Activated CD4-positive, alpha-beta memory T cell treated with anti-CD3 and anti-CD28 coated beads, Interleukin-2, amount 10 ng/mL, durations not matched to agents 7 days and 5 days (primary cell): ENCODE measurements at regions not wholly inside any gene's neighbourhood (a gene's known extent, or its start where the extent isn't known, plus 50 kb on each side); places are given as distances from the start of the nearest gene placed in this dataset.

Experiments used
- CTCF ChIA-PET: fragments of 350-600 bp; sonication (Branson Sonifier 250); formaldehyde crosslinking; loops from one replicate; lab custom pipeline; 2021; ENCODE audit warnings: antibody characterized with exemption, inconsistent platforms; lab: Charles Lee
- POLR2A ChIA-PET: fragments of 350-600 bp; sonication (Branson Sonifier 250); formaldehyde crosslinking; loops from one replicate; lab custom pipeline; 2021; ENCODE audit warnings: antibody characterized with exemption; lab: Charles Lee
- DNase-seq: peaks from one replicate; pipeline ENCODE4 v3.0.0-alpha.2; 2020
- H3K27ac Mint-ChIP-seq: one replicate; pipeline ENCODE4 v1.8.0; 2021; ENCODE audit warnings: mild to moderate bottlenecking, mixed read lengths
- H3K27me3 Mint-ChIP-seq: one replicate; pipeline ENCODE4 v1.8.0; 2021; ENCODE audit warnings: mixed read lengths
- H3K36me3 Mint-ChIP-seq: one replicate; pipeline ENCODE4 v1.8.0; 2021; ENCODE audit warnings: low read depth, mixed read lengths
- H3K4me1 Mint-ChIP-seq: one replicate; pipeline ENCODE4 v1.8.0; 2021; ENCODE audit warnings: mixed read lengths
- H3K4me3 Mint-ChIP-seq: one replicate; pipeline ENCODE4 v1.8.0; 2021; ENCODE audit warnings: mild to moderate bottlenecking, mixed read lengths
- H3K9me3 Mint-ChIP-seq: one replicate; pipeline ENCODE4 v1.8.0; 2021; ENCODE audit warnings: mixed read lengths

DNA sequence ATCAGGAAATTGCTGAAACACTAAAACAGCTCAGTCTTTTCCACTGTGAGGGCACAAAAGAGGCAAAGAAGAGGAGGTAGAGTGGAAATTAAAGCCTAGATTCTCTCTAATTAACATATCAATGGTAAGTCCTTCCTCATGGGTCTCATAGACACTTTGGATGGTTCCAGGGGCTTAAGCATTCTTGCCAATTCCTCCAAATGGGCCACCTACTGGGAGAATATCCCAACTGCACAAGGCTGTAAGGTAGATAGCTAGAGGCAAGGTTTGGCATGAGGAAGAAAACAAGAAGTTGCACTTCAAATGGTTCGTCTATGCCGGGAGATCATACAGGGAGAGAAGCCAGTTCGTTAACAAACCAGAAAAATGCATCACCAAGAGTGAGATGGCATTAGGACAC, 107.6 kb upstream of the KHDRBS2 start:
- no peak for DNase-seq
- Mint-ChIP-seq H3K4me3 (no peak overlapping the region), H3K27ac (no peak overlapping the region), H3K4me1 (no peaks in the 10 kb centered on the region), H3K9me3 (peaks cover 16% of the 10 kb centered on the region), H3K27me3 (no peaks in the 10 kb centered on the region), H3K36me3 (no peaks in the 10 kb centered on the region)
- ChIA-PET CTCF (no interaction called here), POLR2A (no interaction called here)

DNA sequence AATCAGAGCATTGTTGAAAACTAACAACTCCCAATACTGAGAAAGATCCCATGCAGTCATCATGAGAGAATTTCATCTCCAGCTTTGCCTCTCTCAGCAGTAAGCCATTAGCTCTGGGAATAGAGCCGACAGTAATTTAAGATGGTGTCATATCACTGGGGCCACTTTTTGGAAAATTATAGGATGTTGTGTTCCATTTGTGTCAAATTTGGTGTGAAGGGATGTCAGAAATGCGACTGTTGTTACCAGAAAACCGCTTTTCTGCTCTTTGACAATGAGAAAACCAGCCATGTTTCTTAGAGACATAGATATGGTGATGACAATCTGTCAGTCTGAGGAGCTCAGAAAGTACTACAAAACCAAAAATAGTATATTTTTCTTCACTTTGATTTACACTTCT, 106.3 kb upstream of the KHDRBS2 start:
- Mint-ChIP-seq H3K36me3 (no peaks in the 10 kb centered on the region), H3K9me3 (peaks cover 17% of the 10 kb centered on the region), H3K27me3 (no peaks in the 10 kb centered on the region), H3K27ac (no peak overlapping the region), H3K4me3 (no peak overlapping the region), H3K4me1 (no peaks in the 10 kb centered on the region)
- no peak for DNase-seq
- ChIA-PET CTCF (no interaction called here), POLR2A (no interaction called here)

DNA sequence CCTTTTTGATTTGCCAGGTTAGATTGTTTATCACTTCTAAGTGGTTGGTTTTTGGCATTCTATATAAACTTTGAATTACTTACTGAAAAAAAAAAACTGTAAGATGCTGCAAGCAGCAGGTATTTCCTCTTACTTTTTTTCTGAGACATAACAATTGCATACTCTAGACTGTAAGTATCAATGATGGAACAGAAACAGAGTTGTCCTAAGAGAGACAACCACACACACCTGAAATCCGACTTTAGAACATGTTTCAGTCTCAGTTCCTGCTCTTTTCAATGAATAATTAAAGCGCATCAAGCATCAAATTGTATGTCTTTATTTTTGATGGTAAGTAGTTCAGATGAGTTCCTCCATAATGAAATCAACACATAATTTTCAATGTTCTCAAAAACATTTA, 105.3 kb upstream of the KHDRBS2 start:
- Mint-ChIP-seq H3K27ac (no peak overlapping the region), H3K9me3 (peaks cover 15% of the 10 kb centered on the region), H3K36me3 (no peaks in the 10 kb centered on the region), H3K4me3 (no peak overlapping the region), H3K4me1 (no peaks in the 10 kb centered on the region), H3K27me3 (no peaks in the 10 kb centered on the region)
- ChIA-PET POLR2A (no interaction called here), CTCF (no interaction called here)
- DNase-seq, result no peak

DNA sequence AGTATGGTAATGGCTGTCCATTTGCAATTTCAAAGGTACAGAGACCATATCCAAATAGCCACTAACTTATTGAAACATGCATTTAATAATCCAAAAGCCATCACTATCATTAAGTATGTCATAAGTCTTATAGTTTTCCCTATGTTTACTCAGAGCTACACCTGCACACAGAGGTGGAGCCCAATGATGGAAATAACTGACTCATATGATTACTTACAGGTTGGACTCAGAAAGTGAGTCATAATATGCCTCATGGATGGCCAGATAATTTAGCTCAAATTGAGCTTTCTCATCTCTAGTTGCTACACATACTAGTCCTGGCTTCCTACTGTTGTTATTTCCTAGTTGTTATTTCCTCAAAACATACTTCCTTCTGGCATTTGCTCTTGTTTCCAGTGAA, 104.4 kb upstream of the KHDRBS2 start:
- no peaks in the 10 kb centered on the region for H3K4me1 Mint-ChIP-seq
- no peaks in the 10 kb centered on the region for H3K27me3 Mint-ChIP-seq
- no peak for DNase-seq
- peaks cover 15% of the 10 kb centered on the region for H3K9me3 Mint-ChIP-seq
- H3K36me3 Mint-ChIP-seq, result no peaks in the 10 kb centered on the region
- no peak overlapping the region for H3K27ac Mint-ChIP-seq
- CTCF ChIA-PET, result no interaction called here
- no peak overlapping the region for H3K4me3 Mint-ChIP-seq
- POLR2A ChIA-PET, result no interaction called here

DNA sequence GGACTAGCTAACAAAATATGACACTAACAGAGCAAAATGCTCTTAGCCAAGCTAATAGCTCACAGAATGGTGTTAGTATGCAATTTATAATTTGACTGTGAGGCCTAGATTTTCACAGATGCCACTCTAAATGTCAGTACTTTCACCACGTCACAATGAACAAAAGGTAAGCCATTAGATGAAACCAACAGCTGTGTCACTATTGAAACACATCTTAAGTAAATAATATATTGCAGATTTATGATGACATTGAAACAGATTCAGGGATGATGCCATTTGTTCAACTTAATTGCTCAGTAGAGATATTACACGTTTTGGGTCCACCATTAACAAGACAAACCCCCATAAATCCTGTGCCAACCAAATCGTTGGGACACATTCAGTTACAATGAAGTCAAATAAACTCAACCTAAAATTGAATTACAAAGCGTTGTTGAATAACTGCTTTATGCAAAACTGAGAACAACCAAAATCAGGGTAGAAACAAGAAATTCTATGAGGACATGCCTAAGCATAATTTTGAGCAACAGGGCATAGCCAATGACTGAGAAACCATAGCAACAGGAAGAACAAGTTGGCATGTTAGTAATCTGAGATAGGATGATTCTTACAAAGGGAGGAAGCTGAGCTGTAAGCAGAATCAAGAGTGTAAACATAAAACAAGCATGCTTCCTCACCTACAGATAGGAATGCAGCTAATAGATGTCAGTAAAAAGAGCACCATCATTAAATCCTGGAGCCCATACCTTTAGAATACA, 85.6 kb upstream of the KHDRBS2 start:
- Mint-ChIP-seq H3K36me3 (no peaks in the 10 kb centered on the region), H3K9me3 (peaks cover 3% of the 10 kb centered on the region), H3K27me3 (no peaks in the 10 kb centered on the region), H3K4me1 (no peaks in the 10 kb centered on the region), H3K27ac (no peak overlapping the region), H3K4me3 (no peak overlapping the region)
- DNase-seq, result no peak
- CTCF ChIA-PET, result no interaction called here
- POLR2A ChIA-PET, result no interaction called here

DNA sequence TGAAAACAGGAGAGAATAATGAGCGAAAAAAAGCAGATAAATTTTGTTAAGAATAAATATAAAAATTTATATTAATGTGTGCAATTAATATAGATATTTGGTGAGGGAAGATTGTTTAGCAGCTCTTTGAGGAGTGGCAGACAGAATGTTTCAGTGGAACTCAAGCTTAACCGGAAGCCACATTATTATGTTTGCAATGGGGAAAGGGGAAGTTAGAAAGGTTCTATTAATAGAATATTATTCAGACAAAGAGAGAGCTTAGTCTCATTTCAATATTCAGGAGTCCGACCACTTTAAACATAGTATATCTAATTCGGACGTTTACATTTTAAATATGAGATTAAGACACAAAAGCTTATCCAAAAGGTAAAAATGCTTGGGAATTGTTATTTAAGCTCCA, 81.6 kb upstream of the KHDRBS2 start:
- ChIA-PET POLR2A (no interaction called here), CTCF (no interaction called here)
- Mint-ChIP-seq H3K9me3 (peaks cover 6% of the 10 kb centered on the region), H3K27ac (no peak overlapping the region), H3K36me3 (no peaks in the 10 kb centered on the region), H3K4me1 (no peaks in the 10 kb centered on the region), H3K27me3 (no peaks in the 10 kb centered on the region), H3K4me3 (no peak overlapping the region)
- DNase-seq, result no peak

DNA sequence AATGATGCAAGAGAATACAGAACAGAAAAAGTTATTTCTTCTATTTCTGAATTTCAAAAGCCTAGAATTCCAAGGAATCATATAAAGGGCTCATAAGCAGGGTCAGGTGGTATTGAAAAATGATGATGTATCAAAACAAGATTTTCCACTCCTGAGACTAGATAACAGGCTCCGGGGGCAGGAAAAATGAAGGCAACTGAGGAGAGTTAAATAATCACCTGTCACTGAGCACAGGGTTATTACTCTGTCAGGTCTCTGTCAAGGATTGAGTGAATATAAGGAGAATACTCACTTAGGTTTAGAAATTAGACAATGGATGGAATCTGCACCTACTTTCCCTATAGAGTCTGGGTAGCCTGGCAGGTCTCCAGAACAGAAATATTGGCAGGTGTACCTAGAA, 76.1 kb upstream of the KHDRBS2 start:
- ChIA-PET CTCF (no interaction called here), POLR2A (no interaction called here)
- Mint-ChIP-seq H3K27ac (no peak overlapping the region), H3K4me3 (no peak overlapping the region), H3K36me3 (no peaks in the 10 kb centered on the region), H3K9me3 (peaks cover 11% of the 10 kb centered on the region), H3K4me1 (no peaks in the 10 kb centered on the region), H3K27me3 (no peaks in the 10 kb centered on the region)
- DNase-seq, result no peak

DNA sequence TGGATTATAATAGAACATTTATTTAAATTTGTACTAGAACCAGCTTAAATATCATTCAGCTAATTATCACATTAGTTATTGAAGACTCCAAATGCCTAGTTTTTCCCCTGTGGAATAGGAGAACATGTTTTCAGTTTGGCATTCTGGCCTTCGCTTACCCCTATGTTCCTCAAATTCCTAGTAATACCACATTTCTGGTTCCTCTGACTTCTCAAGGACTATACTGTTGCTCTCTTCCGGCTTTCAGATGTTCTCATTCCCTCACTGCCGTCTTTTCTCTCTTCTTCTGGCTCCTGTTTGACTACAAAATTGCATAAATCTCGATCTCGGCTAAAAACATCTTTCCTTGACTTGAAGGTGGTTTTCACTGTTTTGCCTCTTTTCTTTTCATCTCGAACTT, 71.8 kb upstream of the KHDRBS2 start:
- ChIA-PET POLR2A (no interaction called here), CTCF (no interaction called here)
- Mint-ChIP-seq H3K27me3 (no peaks in the 10 kb centered on the region), H3K4me1 (no peaks in the 10 kb centered on the region), H3K36me3 (no peaks in the 10 kb centered on the region), H3K4me3 (no peak overlapping the region), H3K27ac (no peak overlapping the region), H3K9me3 (peaks cover 7% of the 10 kb centered on the region)
- DNase-seq, result no peak

DNA sequence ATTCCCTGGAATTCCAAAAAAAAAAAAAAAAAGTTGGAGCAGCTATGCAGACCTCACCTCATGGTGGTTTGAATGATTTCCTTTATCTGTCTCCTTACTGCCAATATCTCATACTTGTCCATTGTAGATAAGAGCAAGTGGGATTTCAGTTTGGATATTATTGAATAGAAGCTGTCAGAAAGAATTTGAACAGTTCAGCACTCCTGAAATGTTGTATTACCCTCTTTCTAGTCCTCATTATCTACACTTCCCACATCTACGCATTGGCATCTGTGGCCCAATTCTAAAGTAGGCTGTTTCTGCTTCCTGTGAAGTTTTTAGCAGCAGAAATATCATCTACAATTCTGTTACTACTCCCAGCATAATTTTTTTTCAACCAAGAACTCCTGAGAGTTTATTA, 68.2 kb upstream of the KHDRBS2 start:
- CTCF ChIA-PET, result interaction anchor here (0.7 kb wide), 1 partner anchor 741 kb away, joined by 9 read pairs; no protein-coding TSS in a partner anchor
- no peaks in the 10 kb centered on the region for H3K4me1 Mint-ChIP-seq
- H3K4me3 Mint-ChIP-seq, result no peak overlapping the region
- POLR2A ChIA-PET, result no interaction called here
- H3K27me3 Mint-ChIP-seq, result no peaks in the 10 kb centered on the region
- H3K27ac Mint-ChIP-seq, result no peak overlapping the region
- DNase-seq, result no peak
- no peaks in the 10 kb centered on the region for H3K36me3 Mint-ChIP-seq
- peaks cover 6% of the 10 kb centered on the region for H3K9me3 Mint-ChIP-seq

DNA sequence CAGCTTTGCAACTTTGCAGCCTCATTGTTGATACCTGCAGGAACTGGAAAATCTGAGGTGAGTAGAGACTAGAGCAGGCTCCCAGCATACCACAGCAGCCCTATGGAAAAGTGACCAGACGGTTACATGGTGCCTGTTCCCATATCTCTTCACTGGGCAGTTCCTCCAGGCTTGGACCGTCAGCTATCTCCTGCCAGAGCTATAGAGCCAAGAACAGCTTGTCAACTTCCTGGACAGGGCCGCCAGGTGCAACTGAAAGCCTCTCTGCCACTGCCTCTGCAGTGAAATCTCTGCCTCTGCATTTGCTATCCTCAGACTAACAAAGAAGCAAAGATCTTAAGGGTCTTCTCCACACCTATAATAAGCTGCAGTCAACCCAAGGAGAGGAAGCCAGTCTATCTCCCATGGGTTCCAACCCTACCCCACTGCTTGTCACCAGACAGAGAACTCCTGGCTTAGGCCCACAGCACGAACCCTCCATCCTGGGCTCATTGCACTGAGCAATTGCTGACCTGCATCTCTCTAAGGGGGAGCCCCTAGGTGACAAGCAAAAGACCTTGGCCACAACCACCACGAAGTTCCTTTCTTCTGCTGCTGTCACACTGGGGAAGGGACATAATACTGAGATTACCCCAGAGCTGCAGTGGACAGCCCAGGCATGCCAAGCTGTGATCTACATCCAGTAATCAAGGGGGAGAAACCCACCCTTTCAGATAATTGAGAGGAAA, 60.1 kb upstream of the KHDRBS2 start:
- ChIA-PET POLR2A (no interaction called here), CTCF (no interaction called here)
- Mint-ChIP-seq H3K4me3 (no peak overlapping the region), H3K4me1 (no peaks in the 10 kb centered on the region), H3K36me3 (no peaks in the 10 kb centered on the region), H3K27me3 (no peaks in the 10 kb centered on the region), H3K27ac (no peak overlapping the region), H3K9me3 (peaks cover 11% of the 10 kb centered on the region)
- DNase-seq, result no peak

DNA sequence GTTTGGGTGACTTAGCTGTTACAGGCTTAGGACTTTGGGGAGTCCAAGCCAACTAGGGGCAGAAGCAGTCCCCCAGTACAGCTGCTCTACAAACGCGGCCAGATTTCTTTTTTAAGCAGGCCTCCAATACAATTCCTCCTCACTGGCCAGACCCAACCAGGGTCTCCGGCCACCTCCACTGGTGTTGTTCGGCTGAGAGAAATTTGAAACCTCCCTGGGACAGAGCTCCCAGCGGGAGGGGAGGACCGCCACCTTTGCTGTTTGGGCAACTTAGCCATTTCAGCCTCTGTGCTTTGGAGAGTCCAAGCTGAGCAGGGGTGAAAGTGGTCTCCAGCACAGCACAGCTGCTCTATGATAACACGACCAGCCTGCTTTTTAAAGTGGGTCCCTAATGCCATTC, 59.4 kb upstream of the KHDRBS2 start:
- no peaks in the 10 kb centered on the region for H3K4me1 Mint-ChIP-seq

DNA sequence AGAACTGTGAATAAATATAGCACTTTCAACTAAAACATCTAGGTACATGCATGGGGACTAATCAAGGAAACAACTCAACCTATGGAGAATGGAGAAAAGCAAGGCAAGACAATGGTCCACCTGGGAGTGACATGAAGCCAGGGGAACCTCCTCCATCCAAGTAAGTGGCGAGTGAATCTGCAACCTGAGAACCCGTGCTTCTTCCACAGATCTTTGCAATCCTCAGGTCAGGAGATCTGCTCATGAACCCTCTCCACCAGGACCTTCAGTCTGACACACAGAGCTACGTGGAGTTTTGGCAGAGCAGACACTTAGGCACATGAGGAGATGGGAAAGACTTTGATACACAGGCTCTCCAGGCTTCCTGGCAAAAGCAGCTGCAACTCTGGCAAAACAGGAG, 58.8 kb upstream of the KHDRBS2 start:
- POLR2A ChIA-PET, result no interaction called here
- Mint-ChIP-seq H3K4me1 (no peaks in the 10 kb centered on the region), H3K27ac (no peak overlapping the region), H3K27me3 (no peaks in the 10 kb centered on the region), H3K9me3 (peaks cover 13% of the 10 kb centered on the region), H3K36me3 (no peaks in the 10 kb centered on the region), H3K4me3 (no peak overlapping the region)
- CTCF ChIA-PET, result no interaction called here
- no peak for DNase-seq

More for the DNA sequence above, 59.4 kb upstream of the KHDRBS2 start:
- DNase-seq, result no peak
- Mint-ChIP-seq H3K27me3 (no peaks in the 10 kb centered on the region), H3K36me3 (no peaks in the 10 kb centered on the region), H3K9me3 (peaks cover 11% of the 10 kb centered on the region), H3K27ac (no peak overlapping the region), H3K4me3 (no peak overlapping the region)
- ChIA-PET CTCF (no interaction called here), POLR2A (no interaction called here)

DNA sequence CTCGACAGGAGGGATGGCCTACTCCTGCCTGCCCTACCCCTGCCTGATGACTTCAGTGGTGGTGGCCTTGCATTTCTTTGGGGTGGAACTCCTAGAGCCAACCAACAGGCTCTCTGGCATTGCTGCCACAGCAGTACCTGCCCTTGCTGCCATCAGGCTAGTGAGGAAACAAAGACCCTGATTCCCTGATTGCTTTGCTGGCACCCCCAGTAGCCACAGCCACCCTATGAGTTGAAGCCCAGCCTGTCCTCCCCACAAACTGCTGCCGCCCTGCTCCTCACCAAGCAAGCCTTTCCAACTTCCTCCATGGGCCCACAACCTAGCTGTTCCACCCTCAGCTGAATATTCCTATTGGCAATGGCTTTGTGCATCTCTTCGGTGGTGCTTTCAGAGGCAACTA, 52.5 kb upstream of the KHDRBS2 start:
- Mint-ChIP-seq H3K4me3 (no peak overlapping the region), H3K4me1 (no peaks in the 10 kb centered on the region), H3K27me3 (no peaks in the 10 kb centered on the region), H3K27ac (no peak overlapping the region), H3K36me3 (no peaks in the 10 kb centered on the region), H3K9me3 (peaks cover 22% of the 10 kb centered on the region)
- DNase-seq, result no peak
- POLR2A ChIA-PET, result no interaction called here
- CTCF ChIA-PET, result no interaction called here
